ENCODE measurements at regions not wholly inside any gene's neighbourhood (a gene's known extent, or its start where the extent isn't known, plus 50 kb on each side); places are given as distances from the start of the nearest gene placed in this dataset.
A peak's percentile ranks its signal among the peaks of the same experiment; 100 is the strongest.

- ChIA-PET POLR2A (no interaction called here), CTCF (no interaction called here)
- TF ChIP-seq ARNT (IDR thresholded peaks at IDR 0.05) (no peak), SP1 (IDR thresholded peaks at IDR 0.05) (no peak), CTBP1 (IDR thresholded peaks at IDR 0.05; ENCODE audit: borderline replicate concordance) (no peak), SUZ12 (IDR thresholded peaks at IDR 0.05) (no peak), L3MBTL2 (conservative IDR thresholded peaks at IDR 0.05) (no peak), HDGF (IDR thresholded peaks at IDR 0.05; ENCODE audit: borderline replicate concordance) (no peak), NFRKB (IDR thresholded peaks at IDR 0.05) (no peak), FOXM1 (IDR thresholded peaks at IDR 0.05; ENCODE audit: borderline replicate concordance) (no peak), PKNOX1 (IDR thresholded peaks at IDR 0.05) (no peak), FOXA1 (IDR thresholded peaks at IDR 0.05) (no peak), TARDBP (IDR thresholded peaks at IDR 0.05) (no peak), FOXK2 (IDR thresholded peaks at IDR 0.05) (no peak), BHLHE40 (IDR thresholded peaks at IDR 0.05; ENCODE audit: borderline replicate concordance) (no peak), ZNF384 (IDR thresholded peaks at IDR 0.05) (no peak)
- peak; percentile 23 for DNase-seq (ENCODE audit: extremely low spot score)
Observed at GRCh38 chr4:64584981-64585557, 175.8 kb upstream of the TECRL start.

GRCh38 chr4:64584125-64584524 lies 174.9 kb upstream of the TECRL start:
- POLR2A ChIA-PET: no interaction called here
- no peak for DNase-seq (ENCODE audit: extremely low spot score)
- CTCF ChIA-PET: no interaction called here
- TF ChIP-seq NFRKB (IDR thresholded peaks at IDR 0.05) (no peak), SUZ12 (IDR thresholded peaks at IDR 0.05) (no peak), FOXK2 (IDR thresholded peaks at IDR 0.05) (no peak), ELF4 (IDR thresholded peaks at IDR 0.05) (no peak), PKNOX1 (IDR thresholded peaks at IDR 0.05) (no peak), L3MBTL2 (conservative IDR thresholded peaks at IDR 0.05) (no peak), TARDBP (IDR thresholded peaks at IDR 0.05) (no peak), SP1 (IDR thresholded peaks at IDR 0.05) (no peak), ARNT (IDR thresholded peaks at IDR 0.05) (no peak), FOXA1 (IDR thresholded peaks at IDR 0.05) (no peak), HDGF (IDR thresholded peaks at IDR 0.05; ENCODE audit: borderline replicate concordance) (no peak), CTBP1 (IDR thresholded peaks at IDR 0.05; ENCODE audit: borderline replicate concordance) (no peak), FOXM1 (IDR thresholded peaks at IDR 0.05; ENCODE audit: borderline replicate concordance) (no peak), ZNF384 (IDR thresholded peaks at IDR 0.05) (no peak), LEF1 (IDR thresholded peaks at IDR 0.05; ENCODE audit: borderline replicate concordance) (no peak), BHLHE40 (IDR thresholded peaks at IDR 0.05; ENCODE audit: borderline replicate concordance) (no peak)

GRCh38 chr4:64582492-64582891 lies 173.2 kb upstream of the TECRL start:
- TF ChIP-seq L3MBTL2 (conservative IDR thresholded peaks at IDR 0.05) (no peak), BHLHE40 (IDR thresholded peaks at IDR 0.05; ENCODE audit: borderline replicate concordance) (no peak), TARDBP (IDR thresholded peaks at IDR 0.05) (no peak), FOXM1 (IDR thresholded peaks at IDR 0.05; ENCODE audit: borderline replicate concordance) (no peak), LEF1 (IDR thresholded peaks at IDR 0.05; ENCODE audit: borderline replicate concordance) (no peak), FOXK2 (IDR thresholded peaks at IDR 0.05) (no peak), ZNF384 (IDR thresholded peaks at IDR 0.05) (no peak), HDGF (IDR thresholded peaks at IDR 0.05; ENCODE audit: borderline replicate concordance) (no peak), ARNT (IDR thresholded peaks at IDR 0.05) (no peak), FOXA1 (IDR thresholded peaks at IDR 0.05) (no peak)
- CTCF ChIA-PET: no interaction called here
- DNase-seq (ENCODE audit: extremely low spot score): no peak
- POLR2A ChIA-PET: no interaction called here

- no peak for TF ChIP-seq CTBP1 (IDR thresholded peaks at IDR 0.05; ENCODE audit: borderline replicate concordance)
- no peak for TF ChIP-seq ELF4 (IDR thresholded peaks at IDR 0.05)
- TF ChIP-seq PKNOX1 (IDR thresholded peaks at IDR 0.05): no peak
- no peak for TF ChIP-seq FOXM1 (IDR thresholded peaks at IDR 0.05; ENCODE audit: borderline replicate concordance)
- no peak for TF ChIP-seq FOXK2 (IDR thresholded peaks at IDR 0.05)
- no peak for TF ChIP-seq ARNT (IDR thresholded peaks at IDR 0.05)
- TF ChIP-seq BHLHE40 (IDR thresholded peaks at IDR 0.05; ENCODE audit: borderline replicate concordance): no peak
- TF ChIP-seq SP1 (IDR thresholded peaks at IDR 0.05): no peak
- no peak for TF ChIP-seq TARDBP (IDR thresholded peaks at IDR 0.05)
- no peak for TF ChIP-seq NFRKB (IDR thresholded peaks at IDR 0.05)
- no peak for DNase-seq (ENCODE audit: extremely low spot score)
- CTCF ChIA-PET: no interaction called here
- POLR2A ChIA-PET: no interaction called here
Observed at GRCh38 chr4:64581422-64581821, 172.2 kb upstream of the TECRL start.

- CTCF ChIA-PET: interaction anchor here (0.6 kb wide), 1 partner anchor 807 kb away, joined by 3 read pairs; no protein-coding TSS in a partner anchor
- no peak for DNase-seq (ENCODE audit: extremely low spot score)
- TF ChIP-seq NFRKB (IDR thresholded peaks at IDR 0.05): no peak
- TF ChIP-seq LEF1 (IDR thresholded peaks at IDR 0.05; ENCODE audit: borderline replicate concordance): no peak
- TF ChIP-seq CTBP1 (IDR thresholded peaks at IDR 0.05; ENCODE audit: borderline replicate concordance): no peak
- TF ChIP-seq HDGF (IDR thresholded peaks at IDR 0.05; ENCODE audit: borderline replicate concordance): no peak
- TF ChIP-seq SP1 (IDR thresholded peaks at IDR 0.05): no peak
- TF ChIP-seq L3MBTL2 (conservative IDR thresholded peaks at IDR 0.05): no peak
- no peak for TF ChIP-seq FOXA1 (IDR thresholded peaks at IDR 0.05)
- TF ChIP-seq BHLHE40 (IDR thresholded peaks at IDR 0.05; ENCODE audit: borderline replicate concordance): no peak
- no peak for TF ChIP-seq ARNT (IDR thresholded peaks at IDR 0.05)
- TF ChIP-seq TARDBP (IDR thresholded peaks at IDR 0.05): no peak
- no peak for TF ChIP-seq ELF4 (IDR thresholded peaks at IDR 0.05)
- no peak for TF ChIP-seq ZNF384 (IDR thresholded peaks at IDR 0.05)
- no peak for TF ChIP-seq FOXK2 (IDR thresholded peaks at IDR 0.05)
- TF ChIP-seq PKNOX1 (IDR thresholded peaks at IDR 0.05): no peak
- POLR2A ChIA-PET: no interaction called here
Observed at GRCh38 chr4:64564126-64564525, 154.9 kb upstream of the TECRL start.
